Esophagus muscularis mucosa (tissue), 4 donors: ENCODE measurements at regions not wholly inside any gene's neighbourhood (a gene's known extent, or its start where the extent isn't known, plus 50 kb on each side); places are given as distances from the start of the nearest gene placed in this dataset.

Experiments used
- CTCF ChIP-seq, 3 experiments: fragments of 200-600 bp in 2 of 3; fragments of 450-650 bp in 1 of 3; sonication (generic) in 2 of 3; IDR thresholded peaks; one replicate each; pipeline ENCODE4 v1.5.1; 2017 to 2019; ENCODE audit warnings: antibody characterized with exemption in 3 of 3, mild to moderate bottlenecking in 2 of 3, moderate library complexity in 1 of 3
- EP300 ChIP-seq: sonication (generic); formaldehyde crosslinking; IDR thresholded peaks from one replicate; pipeline ENCODE4 v1.6.1; 2017; ENCODE audit warnings: antibody characterized with exemption
- POLR2A ChIP-seq: fragments of 450-650 bp; IDR thresholded peaks from one replicate; pipeline ENCODE4 v1.6.1; 2017; ENCODE audit warnings: antibody characterized with exemption, moderate library complexity, mild to moderate bottlenecking, low read depth
- POLR2AphosphoS5 ChIP-seq, 2 donors: sonication (generic); formaldehyde crosslinking; IDR thresholded peaks; one replicate each; pipeline ENCODE4 v1.6.1; 2017; ENCODE audit warnings: antibody characterized with exemption in 2 of 2

DNA sequence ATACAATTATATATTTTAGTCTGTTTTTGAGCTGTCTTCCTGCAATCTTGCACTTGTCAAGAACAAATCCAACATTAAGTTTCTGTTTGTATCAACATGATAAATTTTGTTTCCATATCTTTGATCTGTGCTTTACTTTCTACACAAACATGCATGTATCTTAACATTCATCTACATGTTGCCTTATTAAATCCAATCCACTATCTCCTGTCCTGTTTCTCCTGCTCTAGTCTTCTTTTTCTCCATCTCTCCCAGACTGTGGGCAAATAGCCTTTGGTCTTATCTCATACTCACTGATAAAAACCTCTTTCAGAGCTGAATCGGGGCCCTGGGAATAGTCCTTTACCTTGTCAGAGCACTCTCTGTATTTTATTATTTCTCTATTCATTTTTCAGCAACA, 101.3 kb downstream of the PLPPR4 start:
- TF ChIP-seq CTCF (IDR thresholded peaks at IDR 0.05) (no peak), POLR2A (no peak), POLR2AphosphoS5 (IDR thresholded peaks at IDR 0.05) (no peak), EP300 (no peak)
